HFFc6 (cell line): ENCODE measurements at regions not wholly inside any gene's neighbourhood (a gene's known extent, or its start where the extent isn't known, plus 50 kb on each side); places are given as distances from the start of the nearest gene placed in this dataset.

Experiments
- DNase-seq: peaks from one replicate; pipeline ENCODE4 v3.0.0-alpha.2; 2018
- H3K27ac Mint-ChIP-seq: 2 replicates; pipeline ENCODE4 v1.8.0; 2020; ENCODE audit warnings: mild to moderate bottlenecking, mixed read lengths
- H3K27me3 Mint-ChIP-seq: 2 replicates; pipeline ENCODE4 v1.8.0; 2021; ENCODE audit warnings: mild to moderate bottlenecking, moderate library complexity, mixed read lengths; ENCODE audit not compliant: insufficient read depth
- H3K36me3 Mint-ChIP-seq: 2 replicates; pipeline ENCODE4 v1.8.0; 2021; ENCODE audit warnings: low read depth, mixed read lengths
- H3K4me1 Mint-ChIP-seq: 2 replicates; pipeline ENCODE4 v1.8.0; 2020; ENCODE audit warnings: low read depth, mixed read lengths
- H3K4me3 Mint-ChIP-seq: 2 replicates; pipeline ENCODE4 v1.8.0; 2020; ENCODE audit warnings: mild to moderate bottlenecking, moderate library complexity, mixed read lengths
- H3K9me3 Mint-ChIP-seq: 2 replicates; pipeline ENCODE4 v1.8.0; 2020; ENCODE audit warnings: mild to moderate bottlenecking, mixed read lengths
- CTCF ChIP-seq: fragments of 200-600 bp; sonication (generic); IDR thresholded peaks from 2 replicates; pipeline ENCODE4 v1.5.0; 2021; ENCODE audit warnings: antibody characterized with exemption, mild to moderate bottlenecking

- Mint-ChIP-seq H3K36me3 (no peaks in the 10 kb centered on the region), H3K4me1 (no peaks in the 10 kb centered on the region), H3K27ac (no peak overlapping the region), H3K9me3 (peaks cover 41% of the 10 kb centered on the region), H3K27me3 (no peaks in the 10 kb centered on the region), H3K4me3 (no peak overlapping the region)
- no peak for TF ChIP-seq CTCF
- no peak for DNase-seq
These were observed 249.1 kb downstream of the DNAJB9 start for GRCh38 chr7:108818742-108819141.

- no peaks in the 10 kb centered on the region for H3K4me1 Mint-ChIP-seq
- H3K9me3 Mint-ChIP-seq = peaks cover 30% of the 10 kb centered on the region
- no peak for DNase-seq
- H3K27ac Mint-ChIP-seq = no peak overlapping the region
- H3K36me3 Mint-ChIP-seq = peaks cover 5% of the 10 kb centered on the region; the same call in 1 of the 2 replicates
- no peak for TF ChIP-seq CTCF
- no peaks in the 10 kb centered on the region for H3K27me3 Mint-ChIP-seq
- no peak overlapping the region for H3K4me3 Mint-ChIP-seq
These were observed 255.3 kb downstream of the DNAJB9 start for GRCh38 chr7:108824840-108825580.

- H3K4me1 Mint-ChIP-seq = no peaks in the 10 kb centered on the region
- H3K27ac Mint-ChIP-seq = no peak overlapping the region
- H3K27me3 Mint-ChIP-seq = no peaks in the 10 kb centered on the region
- H3K9me3 Mint-ChIP-seq = peaks cover 30% of the 10 kb centered on the region
- H3K4me3 Mint-ChIP-seq = no peak overlapping the region
- TF ChIP-seq CTCF = no peak
- no peak for DNase-seq
- H3K36me3 Mint-ChIP-seq = peaks cover 5% of the 10 kb centered on the region; the same call in 1 of the 2 replicates
These were observed 255.9 kb downstream of the DNAJB9 start for GRCh38 chr7:108825581-108825909.

- no peak for DNase-seq
- Mint-ChIP-seq H3K4me3 (no peak overlapping the region), H3K27me3 (no peaks in the 10 kb centered on the region; the same call in 1 of the 2 replicates), H3K36me3 (no peaks in the 10 kb centered on the region), H3K27ac (no peak overlapping the region), H3K9me3 (peaks cover 30% of the 10 kb centered on the region), H3K4me1 (no peaks in the 10 kb centered on the region)
- no peak for TF ChIP-seq CTCF
These were observed 266.6 kb downstream of the DNAJB9 start for GRCh38 chr7:108836256-108836655.

GRCh38 chr7:108838198-108838597 lies 268.5 kb downstream of the DNAJB9 start:
- TF ChIP-seq CTCF = no peak
- no peaks in the 10 kb centered on the region for H3K4me1 Mint-ChIP-seq
- H3K27me3 Mint-ChIP-seq = no peaks in the 10 kb centered on the region; the same call in 1 of the 2 replicates
- no peak for DNase-seq
- H3K27ac Mint-ChIP-seq = no peak overlapping the region
- H3K9me3 Mint-ChIP-seq = peaks cover 28% of the 10 kb centered on the region
- H3K36me3 Mint-ChIP-seq = no peaks in the 10 kb centered on the region
- H3K4me3 Mint-ChIP-seq = no peak overlapping the region
